ENCODE measurements at regions not wholly inside any gene's neighbourhood (a gene's known extent, or its start where the extent isn't known, plus 50 kb on each side); places are given as distances from the start of the nearest gene placed in this dataset.

DNA sequence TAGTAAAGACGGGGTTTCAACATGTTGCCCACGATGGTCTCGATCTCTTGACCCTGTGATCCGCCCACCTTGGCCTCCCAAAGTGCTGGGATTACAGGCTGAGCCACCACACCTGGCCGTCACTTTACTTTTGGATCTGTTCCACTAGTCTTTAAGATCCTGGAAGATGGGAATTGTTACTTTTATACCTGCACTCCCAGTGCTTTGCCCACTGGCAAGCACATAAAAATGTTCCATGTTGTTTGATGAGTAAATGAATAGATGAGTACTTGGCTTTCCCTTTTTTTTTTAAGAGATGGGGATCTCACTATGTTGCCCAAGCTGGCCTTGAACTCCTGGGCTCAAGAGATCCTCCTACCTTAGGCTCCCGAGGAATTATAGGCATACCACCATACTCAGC, 84.8 kb upstream of the SASH1 start:
- Histone ChIP-seq H3K27me3 (no peaks in the 10 kb centered on the region), H3K4me3 (no peak overlapping the region)
- intact Hi-C loops (cut with DNase I): no loop called here

DNA sequence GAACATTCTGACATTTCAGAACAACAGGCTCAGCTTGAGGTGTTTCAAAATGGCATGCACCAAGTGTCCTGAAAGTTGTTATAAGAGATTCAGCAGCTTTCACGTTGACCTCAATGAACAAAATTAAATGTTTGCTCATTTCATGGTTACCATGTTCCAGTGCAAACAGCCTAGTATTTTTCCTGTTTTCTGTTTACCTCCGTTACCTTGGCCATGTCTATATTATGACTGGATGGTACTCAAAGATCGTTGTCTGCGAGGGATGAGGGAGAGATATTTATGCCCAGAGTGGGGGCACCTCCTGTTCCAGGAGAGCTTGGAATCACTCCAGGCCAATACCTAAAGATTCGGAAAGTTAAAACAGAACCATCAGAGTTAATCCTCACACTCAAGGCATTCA, 83.8 kb upstream of the SASH1 start:
- no peaks in the 10 kb centered on the region for H3K36me3 ChIP-seq
- H3K4me3 ChIP-seq: no peak overlapping the region
- no peak for DNase-seq (ENCODE audit: low spot score in 2 of 2)
- H3K27ac ChIP-seq: no peak overlapping the region
- H3K9me3 ChIP-seq: no peaks in the 10 kb centered on the region
- H3K27me3 ChIP-seq: no peaks in the 10 kb centered on the region
- TF ChIP-seq, protein P1, sequence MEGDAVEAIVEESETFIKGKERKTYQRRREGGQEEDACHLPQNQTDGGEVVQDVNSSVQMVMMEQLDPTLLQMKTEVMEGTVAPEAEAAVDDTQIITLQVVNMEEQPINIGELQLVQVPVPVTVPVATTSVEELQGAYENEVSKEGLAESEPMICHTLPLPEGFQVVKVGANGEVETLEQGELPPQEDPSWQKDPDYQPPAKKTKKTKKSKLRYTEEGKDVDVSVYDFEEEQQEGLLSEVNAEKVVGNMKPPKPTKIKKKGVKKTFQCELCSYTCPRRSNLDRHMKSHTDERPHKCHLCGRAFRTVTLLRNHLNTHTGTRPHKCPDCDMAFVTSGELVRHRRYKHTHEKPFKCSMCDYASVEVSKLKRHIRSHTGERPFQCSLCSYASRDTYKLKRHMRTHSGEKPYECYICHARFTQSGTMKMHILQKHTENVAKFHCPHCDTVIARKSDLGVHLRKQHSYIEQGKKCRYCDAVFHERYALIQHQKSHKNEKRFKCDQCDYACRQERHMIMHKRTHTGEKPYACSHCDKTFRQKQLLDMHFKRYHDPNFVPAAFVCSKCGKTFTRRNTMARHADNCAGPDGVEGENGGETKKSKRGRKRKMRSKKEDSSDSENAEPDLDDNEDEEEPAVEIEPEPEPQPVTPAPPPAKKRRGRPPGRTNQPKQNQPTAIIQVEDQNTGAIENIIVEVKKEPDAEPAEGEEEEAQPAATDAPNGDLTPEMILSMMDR (IDR thresholded peaks at IDR 0.05): no peak
- intact Hi-C loops (cut with DNase I): no loop called here
- H3K4me1 ChIP-seq: no peaks in the 10 kb centered on the region

More for the DNA sequence above, 84.8 kb upstream of the SASH1 start:
- TF ChIP-seq, protein P1 (IDR thresholded peaks at IDR 0.05): no peak
- H3K9me3 ChIP-seq: no peaks in the 10 kb centered on the region
- no peak for DNase-seq (ENCODE audit: low spot score in 2 of 2)
- no peak overlapping the region for H3K27ac ChIP-seq
- H3K4me1 ChIP-seq: no peaks in the 10 kb centered on the region
- no peaks in the 10 kb centered on the region for H3K36me3 ChIP-seq

DNA sequence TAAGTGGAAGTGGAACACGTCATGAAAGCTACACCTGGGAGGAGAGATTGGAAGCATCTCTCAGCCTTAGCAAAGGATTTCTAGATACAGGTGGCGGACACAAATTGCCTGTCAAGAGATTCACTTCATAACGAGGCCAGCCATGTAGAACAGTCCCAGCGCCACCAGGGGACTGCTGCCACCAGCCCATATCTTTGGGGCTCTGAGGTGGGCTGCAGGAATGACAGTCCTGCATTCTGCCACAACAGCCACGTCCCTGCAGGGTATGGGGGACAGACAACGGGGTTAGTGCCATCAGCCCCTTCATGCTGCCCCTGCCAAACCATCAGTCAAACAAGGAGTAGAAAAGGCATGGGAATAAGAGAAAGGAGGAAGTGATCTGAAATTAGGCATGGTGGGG, 81.2 kb upstream of the SASH1 start:
- intact Hi-C loops (cut with DNase I): no loop called here

DNA sequence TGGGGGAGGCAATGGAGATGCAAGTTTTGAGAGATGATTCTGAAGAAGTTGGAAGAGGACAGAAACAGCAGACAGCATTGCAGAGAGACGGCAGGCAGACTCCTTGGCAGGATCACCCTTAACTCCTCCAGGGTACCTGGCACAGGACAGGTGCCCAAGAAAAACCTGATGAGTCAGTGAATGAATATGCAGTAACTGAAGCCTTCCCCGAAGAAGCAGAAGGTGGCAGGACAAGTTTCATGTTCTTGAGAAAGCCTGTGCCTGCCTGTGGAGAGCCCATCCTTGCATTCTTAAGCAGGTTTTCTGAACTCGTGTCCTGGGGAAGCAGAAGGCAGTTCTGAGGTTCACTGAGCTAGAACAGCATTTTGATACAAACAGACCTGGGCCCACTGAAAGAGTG, 79.6 kb upstream of the SASH1 start:
- H3K9me3 ChIP-seq: no peaks in the 10 kb centered on the region
- no peak overlapping the region for H3K27ac ChIP-seq
- no peak overlapping the region for H3K4me3 ChIP-seq
- DNase-seq (ENCODE audit: low spot score in 2 of 2): no peak
- intact Hi-C loops (cut with DNase I): no loop called here
- TF ChIP-seq, protein P1 (IDR thresholded peaks at IDR 0.05): no peak
- no peaks in the 10 kb centered on the region for H3K27me3 ChIP-seq
- H3K4me1 ChIP-seq: peaks cover 0 to 2% of the 10 kb centered on the region in 2 donors
- H3K36me3 ChIP-seq: no peaks in the 10 kb centered on the region

More for the DNA sequence above, 81.2 kb upstream of the SASH1 start:
- H3K9me3 ChIP-seq: no peaks in the 10 kb centered on the region
- no peaks in the 10 kb centered on the region for H3K4me1 ChIP-seq
- H3K27me3 ChIP-seq: no peaks in the 10 kb centered on the region
- DNase-seq (ENCODE audit: low spot score in 2 of 2): no peak
- TF ChIP-seq, protein P1 (IDR thresholded peaks at IDR 0.05): no peak
- H3K36me3 ChIP-seq: no peaks in the 10 kb centered on the region
- H3K27ac ChIP-seq: no peak overlapping the region
- no peak overlapping the region for H3K4me3 ChIP-seq

DNA sequence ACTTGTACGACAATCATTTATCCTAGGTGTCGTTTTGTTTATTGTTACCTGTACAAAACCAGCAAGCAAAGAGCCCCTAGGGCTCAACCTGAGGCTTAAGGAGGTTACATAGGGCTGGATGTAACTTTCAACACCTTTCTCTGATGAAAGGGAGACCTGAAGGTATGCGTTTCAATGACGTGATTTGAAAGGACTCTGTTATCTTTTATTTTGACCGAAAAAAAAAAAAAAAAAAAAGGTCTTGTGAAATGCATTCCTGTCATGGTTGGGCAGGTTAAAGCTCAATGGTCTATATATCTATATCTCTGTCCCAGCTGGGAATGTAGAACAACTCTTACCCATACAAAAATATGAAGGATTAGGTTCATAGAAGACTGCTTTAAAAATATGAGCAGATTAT, 78.7 kb upstream of the SASH1 start:
- TF ChIP-seq, protein P1 (IDR thresholded peaks at IDR 0.05): no peak
- H3K27ac ChIP-seq: no peak overlapping the region
- no peak overlapping the region for H3K4me3 ChIP-seq
- DNase-seq (ENCODE audit: low spot score in 2 of 2): no peak
- no peaks in the 10 kb centered on the region for H3K36me3 ChIP-seq
- peaks cover 0 to 3% of the 10 kb centered on the region in 2 donors for H3K4me1 ChIP-seq
- intact Hi-C loops (cut with DNase I): no loop called here
- no peaks in the 10 kb centered on the region for H3K9me3 ChIP-seq
- no peaks in the 10 kb centered on the region for H3K27me3 ChIP-seq

DNA sequence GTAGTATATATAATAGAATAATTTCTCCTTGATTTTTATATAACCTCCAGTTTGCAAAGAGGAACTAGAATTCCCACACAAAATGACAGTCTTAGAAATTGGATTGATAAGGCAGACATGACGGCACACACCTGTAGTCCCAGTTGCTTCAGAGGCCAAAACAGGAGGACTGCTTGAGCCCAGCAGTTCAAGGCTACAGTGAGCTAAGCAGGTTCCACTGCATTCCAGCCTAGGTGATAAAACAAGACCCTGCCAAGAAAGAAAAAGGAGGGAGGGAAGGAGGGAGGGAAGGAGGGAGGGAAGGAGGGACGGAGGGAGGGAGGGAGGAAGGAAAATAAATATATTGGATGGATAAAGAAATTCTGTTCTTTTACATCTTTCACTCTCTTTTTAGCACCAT, 77.6 kb upstream of the SASH1 start:
- TF ChIP-seq, protein P1 (IDR thresholded peaks at IDR 0.05): no peak

More for the DNA sequence above, 77.6 kb upstream of the SASH1 start:
- H3K36me3 ChIP-seq: no peaks in the 10 kb centered on the region
- no peaks in the 10 kb centered on the region for H3K9me3 ChIP-seq
- peaks cover 0 to 3% of the 10 kb centered on the region in 2 donors for H3K4me1 ChIP-seq
- H3K27ac ChIP-seq: no peak overlapping the region
- no peak overlapping the region for H3K4me3 ChIP-seq
- intact Hi-C loops (cut with DNase I): no loop called here
- no peak for DNase-seq (ENCODE audit: low spot score in 2 of 2)
- H3K27me3 ChIP-seq: no peaks in the 10 kb centered on the region

All from ascending aorta (tissue), 2 donors.